ENCODE measurements at regions not wholly inside any gene's neighbourhood (a gene's known extent, or its start where the extent isn't known, plus 50 kb on each side); places are given as distances from the start of the nearest gene placed in this dataset.

DNA sequence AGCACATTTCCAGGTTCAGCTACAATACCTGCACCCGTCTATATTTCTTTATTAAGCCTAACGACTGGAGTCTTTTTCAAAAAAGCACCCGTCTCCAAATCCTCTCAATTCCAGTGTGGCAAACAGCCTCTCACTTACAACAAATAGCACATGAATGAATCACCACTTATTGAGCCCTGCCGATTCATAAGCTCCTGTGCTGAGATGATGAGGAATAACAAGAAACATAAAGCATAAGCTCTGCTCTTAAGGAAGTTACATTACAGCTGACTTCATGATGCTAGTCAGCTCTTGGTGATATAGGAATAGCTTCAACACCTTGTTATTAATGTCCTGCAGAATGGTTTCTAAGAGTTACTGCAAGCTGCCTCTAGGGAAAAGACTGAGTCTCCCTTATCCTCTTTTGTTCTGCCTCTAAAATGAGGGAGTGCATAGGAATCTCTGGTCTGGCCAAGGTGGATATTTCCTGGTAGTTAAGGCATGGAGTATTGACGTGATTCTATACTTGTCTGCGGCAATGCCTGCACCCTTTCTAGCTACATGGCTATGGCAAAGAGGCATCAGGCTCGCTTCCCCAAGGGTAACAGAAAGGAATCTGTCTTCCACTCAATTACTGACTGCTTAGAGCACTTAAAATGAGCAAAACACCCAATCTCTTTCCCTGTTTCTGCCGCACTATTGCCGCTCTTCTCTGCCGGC lies 195.7 kb downstream of the KLF12 start:
- no peak for DNase-seq

DNA sequence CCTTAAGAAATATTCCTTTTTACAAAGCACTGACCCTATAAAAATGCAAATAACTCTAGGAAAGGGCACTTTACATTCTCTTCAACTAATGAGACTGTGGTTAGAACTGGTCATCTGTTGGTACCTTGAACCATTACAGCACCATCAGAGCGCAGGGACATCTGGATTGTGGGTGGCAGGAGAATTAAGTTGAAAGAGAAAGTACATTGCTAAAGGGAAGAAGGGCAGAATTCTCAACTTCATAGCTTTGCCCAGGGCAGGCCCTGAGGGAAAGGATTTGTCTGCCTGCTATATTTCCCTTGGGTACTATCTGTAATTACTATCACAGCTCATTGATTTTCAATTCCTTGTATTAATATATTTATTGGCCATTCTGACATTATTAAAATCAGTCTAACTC lies 196.8 kb downstream of the KLF12 start:
- no peak for DNase-seq

DNA sequence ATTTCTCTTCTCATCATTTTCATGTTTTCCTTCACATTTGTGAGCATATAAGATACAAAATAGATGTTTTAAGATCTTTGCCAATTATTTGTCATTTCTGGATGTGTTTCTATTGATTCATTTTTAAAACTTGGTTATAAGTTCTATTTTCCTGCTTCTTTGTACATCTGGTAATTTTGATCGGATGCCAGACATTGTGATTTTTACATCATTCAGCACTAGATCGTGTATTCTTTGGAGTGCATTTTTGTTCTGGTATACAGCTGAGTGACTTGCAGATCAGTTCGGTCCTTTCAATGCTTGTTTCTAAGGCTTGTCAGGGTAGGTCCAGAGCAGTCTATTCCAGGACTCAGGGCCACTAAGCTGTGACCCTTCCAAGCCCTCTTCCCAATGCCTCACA lies 198.2 kb downstream of the KLF12 start:
- no peak for DNase-seq

DNA sequence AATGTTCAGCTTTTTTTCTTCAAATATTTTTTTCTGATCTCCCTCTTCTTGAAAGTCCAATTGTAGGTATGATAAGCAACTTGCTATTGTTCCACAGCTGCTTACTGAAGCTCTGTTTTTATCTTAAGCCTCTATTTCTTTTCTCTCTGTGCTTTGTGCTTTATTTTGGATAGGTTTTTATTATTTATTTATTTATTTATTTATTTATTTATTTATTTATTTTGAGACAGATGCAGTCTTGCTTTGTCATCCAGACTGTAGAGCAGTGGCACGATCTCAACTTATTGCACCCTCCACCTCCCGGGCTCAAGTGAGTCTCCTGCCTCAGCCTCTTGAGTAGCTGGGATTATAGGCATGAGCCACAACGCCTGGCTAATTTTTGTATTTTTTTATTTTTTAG lies 199.4 kb downstream of the KLF12 start:
- no peak for DNase-seq

DNA sequence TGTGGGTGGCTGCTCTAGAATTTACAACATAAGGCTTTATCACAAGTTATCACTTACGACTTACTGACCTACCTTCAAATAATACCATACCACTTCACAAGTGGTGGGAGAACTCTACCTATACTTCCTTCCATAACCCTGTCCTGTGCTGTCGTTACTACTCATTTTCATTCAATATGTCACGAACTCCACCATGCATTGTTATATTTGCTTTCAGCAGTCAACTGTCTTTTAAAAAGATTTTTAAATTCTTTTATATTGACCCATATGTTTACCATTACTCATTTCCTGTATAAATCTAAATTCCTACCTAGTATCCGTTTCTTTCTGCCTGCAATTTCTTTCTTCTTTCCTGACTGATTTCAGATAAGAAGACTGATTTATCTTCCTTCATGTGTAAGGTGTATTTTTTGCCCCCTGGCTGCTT lies 200.0 kb downstream of the KLF12 start:
- no peak for DNase-seq

DNA sequence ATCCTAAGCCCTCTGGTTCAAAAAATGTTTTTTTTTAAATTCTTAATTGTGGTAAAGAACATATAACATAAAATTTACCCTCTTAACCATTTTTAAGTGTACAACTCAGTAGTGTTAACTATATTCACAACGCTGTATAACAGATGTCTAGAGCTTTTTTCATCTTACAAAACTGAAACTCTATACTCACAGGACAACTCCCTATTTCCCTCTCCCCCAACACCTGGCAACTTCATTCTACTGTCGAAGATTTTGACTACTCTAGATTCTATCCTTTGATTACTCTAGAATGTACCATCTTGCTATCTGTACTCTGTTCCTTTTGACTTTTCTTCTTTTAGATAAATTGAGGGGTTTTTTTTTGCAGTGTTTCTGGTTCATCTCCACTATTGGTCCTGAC lies 200.4 kb downstream of the KLF12 start:
- no peak for DNase-seq

DNA sequence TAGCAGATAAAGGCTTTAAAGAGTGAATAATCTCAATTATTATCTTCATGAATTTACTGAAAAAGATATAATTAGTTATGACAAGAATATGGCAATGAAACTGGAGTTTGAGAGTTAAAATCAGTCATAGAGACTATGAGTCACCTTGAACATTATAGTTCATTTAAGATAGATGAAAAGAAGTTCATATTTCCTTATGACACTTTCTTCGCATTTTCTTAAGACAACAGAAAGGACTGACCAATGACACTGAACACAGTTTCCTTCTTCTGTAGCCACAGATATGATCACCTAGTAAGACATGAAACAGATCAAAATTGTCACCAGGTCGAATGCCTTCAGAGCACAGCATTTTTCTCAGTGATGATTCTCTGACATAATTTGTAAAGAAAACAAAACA lies 202.1 kb downstream of the KLF12 start:
- DNase-seq, result no peak

DNA sequence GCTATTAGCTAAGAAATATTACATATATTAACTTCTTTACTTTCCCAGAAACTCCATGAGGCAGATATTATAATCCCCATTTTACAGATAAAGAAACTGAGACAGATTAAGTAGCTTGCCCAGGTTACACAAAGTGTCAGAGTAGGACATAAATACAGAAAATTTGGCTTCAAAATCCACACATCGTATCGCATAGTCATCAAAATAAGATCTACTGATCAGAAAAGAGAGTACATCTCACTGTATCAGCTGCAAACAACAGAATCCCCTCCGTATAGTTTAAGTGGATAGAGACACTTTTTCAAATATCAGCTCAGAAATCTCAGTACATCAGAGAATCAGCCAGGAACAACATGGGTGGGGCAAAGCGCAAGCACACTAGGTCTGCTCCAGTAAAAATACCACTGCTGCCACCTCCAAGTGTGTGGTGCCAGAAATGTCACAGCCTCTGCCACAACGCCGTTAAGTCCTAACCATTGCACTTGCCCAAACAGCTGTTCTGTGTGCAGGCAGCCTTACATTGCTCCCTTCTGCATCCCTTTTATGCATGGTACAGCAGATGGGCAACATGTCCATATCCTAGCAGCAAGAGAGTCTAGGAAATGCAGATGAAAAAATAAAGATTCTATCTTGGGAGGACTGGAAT lies 204.8 kb downstream of the KLF12 start:
- DNase-seq, result no peak

DNA sequence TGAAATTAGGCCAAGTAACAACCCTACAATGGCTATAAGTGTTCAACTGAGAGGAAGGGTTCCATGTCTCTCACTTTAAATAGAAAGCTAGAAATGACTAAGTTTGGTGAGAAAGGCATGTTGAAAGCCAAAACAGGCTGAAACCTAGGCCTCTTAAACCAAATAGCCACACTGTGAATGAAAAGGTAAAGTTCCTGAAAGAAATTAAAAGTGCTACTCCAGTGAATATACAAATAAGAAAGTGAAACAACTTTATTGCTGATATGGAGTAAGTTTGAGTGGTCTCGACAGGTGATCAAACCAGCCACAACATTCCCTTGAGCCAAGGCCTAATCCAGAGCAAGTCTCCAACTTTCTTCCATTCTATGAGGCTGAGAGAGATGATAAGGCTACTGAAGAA lies 209.6 kb downstream of the KLF12 start:
- no peak for DNase-seq

DNA sequence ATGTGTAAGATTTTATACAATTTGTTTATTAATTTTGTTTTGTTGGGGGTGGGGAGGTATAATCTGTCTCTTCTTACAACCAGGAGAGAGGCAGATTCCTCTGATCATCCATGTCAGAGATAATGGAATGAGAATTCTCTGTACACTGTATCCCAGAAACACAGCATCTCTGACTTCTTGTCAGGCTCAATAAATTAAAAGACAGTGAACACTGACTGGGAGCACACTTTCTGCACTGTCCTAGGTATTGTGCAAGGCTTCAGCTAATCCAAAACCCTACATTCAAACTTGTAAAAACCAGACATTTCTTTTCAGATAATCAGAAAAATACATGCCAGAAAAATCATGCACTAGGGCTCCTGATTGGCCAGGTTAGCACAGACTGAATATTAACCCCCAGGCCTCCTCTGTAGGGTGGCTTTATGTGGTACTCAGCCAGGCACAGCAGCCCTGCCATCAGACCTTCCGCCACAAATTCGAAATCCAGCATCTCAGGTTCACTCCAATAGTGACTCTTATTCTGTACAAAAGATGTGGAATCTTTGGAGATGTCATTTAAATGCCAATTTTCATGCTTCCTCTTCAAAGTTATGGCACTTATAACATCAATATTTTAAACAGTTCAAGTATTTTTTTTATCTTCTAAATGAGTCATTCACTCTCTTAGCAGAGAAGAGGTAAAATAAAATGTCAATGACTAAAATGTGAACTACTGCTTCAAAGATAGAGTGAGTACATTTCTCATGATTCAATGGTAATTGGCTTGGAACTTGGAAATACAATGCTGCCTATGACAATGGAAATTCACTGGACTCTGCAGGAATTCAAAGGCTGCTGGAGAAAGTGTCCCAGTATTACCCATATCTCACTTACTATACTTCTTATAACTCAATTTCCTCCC lies 211.5 kb downstream of the KLF12 start:
- DNase-seq, result no peak

DNA sequence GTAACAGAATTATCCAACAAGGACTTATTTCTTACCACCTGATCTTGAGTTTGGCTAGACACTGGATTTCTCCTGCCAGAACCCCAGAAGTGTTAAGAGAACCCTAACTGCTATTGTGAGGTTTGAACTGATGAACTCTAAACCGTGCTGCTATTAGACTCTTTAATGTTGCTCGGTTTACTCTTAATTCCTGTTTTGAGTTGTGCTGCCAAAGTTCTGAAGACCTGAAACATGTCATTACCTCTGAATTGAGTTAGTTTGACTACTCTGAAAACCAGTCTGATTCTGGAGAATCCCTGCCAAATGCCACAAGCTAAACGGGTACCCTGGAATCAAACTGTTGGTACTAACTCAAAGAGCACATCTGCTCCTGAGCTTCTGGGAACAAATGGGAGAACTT lies 215.5 kb downstream of the KLF12 start:
- DNase-seq, result no peak

DNA sequence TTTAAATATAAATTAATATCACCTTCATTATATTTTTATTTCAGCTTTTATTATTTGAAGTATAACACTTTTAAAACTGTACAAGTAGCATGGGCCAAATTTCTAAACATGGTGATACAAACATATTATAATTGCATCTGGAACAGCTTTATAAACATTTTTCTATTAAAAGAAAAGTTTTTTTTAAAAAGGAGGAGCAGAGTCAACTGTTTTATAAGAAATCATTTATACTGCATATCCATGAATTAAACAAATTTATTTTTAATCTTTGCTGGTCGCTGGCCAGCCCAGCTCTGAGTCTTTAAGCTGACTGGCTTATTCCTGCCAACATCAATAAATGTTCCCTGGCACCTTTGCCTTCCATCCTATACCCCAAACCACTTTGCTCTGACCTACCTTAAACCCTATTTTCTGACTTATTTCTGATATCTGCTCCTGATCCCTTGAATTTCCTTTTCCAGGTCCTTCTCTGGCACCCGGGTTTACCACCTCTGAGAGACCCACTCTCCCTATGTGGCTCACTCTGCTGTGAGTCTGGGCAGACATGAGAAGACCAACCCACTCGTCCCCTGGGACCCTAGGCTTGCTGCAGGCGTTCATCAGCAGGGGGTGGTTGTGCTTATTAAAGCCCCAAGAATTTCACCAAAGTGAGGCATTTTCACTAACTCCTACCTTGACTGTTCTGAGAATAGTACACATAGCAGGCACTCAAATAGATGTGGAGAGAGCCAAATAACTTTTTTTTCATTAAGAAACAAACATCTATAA lies 220.3 kb downstream of the KLF12 start:
- no peak for DNase-seq

DNA sequence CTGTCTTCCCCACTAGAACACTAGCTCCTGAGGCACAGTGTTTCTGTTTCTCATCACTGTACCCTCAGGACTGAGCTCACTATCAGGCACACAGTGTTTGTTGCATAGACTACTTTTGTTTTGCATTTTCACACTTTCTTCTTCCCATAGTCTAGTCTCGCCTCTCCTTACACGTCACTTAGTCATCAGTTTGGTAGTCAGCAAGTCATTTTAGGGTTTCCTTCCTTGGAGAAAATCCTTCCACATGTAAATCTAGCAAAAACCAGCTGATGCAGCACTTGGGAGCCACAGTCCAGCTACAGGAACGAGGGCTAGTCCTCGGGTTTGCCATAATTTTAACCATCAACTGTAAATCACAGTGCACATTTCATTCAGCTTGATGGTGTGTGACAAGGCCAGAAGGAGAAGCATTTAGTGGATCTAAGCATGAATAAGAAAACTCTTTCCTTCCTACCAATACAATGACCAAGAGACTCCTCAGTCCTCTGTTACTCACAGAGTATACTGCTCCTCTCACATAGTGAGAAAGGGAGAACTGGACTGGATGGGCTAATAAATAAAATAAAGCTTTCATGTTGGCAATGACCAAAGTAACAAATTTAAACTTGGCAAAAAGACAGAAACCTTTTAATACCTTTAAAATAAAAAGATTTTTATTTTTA lies 221.0 kb downstream of the KLF12 start:
- DNase-seq, result no peak

DNA sequence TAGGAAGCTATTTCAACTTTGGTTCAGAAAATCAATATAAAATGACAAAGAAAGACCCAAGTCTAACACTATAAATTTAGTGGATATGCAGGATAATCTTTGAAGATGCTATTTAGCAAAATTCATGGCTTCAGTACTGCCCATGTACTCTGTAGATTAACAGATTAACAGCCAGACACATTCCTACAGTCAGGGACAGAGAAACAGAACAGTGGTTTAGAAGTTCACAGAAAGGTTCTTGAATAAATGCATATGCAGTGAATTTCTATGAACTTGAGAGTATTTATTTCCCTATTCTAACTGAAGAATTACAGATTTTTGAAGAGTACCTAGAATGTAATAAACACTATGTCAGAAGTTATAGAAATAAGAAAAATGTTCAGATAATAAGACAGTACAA lies 222.8 kb downstream of the KLF12 start:
- DNase-seq, result no peak

DNA sequence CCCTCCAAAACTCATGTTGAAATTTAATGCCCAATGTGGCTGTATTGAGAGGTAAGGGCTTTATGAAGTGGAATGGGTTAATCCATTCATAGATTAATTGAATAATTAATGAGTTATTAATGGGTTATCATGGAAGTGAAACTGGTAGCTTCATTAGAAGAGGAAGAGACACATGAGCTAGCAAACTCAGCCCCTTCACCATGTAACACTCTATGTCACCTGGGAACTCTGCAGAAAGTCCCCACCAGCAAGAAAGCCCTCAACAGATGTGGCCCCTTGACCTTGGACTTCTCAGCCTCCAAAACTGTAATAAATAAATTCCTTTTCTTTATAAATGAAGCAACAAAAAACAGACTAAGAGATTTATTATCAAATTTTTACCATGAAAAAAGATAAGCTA lies 223.5 kb downstream of the KLF12 start:
- no peak for DNase-seq

DNA sequence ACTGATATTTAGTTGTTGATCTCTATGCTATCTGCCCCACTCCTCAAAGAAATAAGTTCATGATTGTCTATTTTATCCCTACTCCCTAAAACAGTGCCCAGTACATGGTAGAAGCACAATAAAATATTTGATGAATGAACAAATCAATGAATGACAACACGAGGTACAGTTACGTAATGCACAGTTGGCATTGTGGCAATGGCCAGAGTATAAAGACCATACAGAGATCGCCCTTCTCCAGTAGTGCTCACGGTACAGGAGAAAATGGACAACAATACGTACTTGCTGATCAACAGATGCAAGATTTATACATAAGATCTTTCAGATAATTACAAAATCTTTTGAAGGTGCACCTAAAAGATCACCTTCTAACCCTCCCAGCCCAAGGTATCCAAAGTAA lies 225.4 kb downstream of the KLF12 start:
- DNase-seq, result no peak

DNA sequence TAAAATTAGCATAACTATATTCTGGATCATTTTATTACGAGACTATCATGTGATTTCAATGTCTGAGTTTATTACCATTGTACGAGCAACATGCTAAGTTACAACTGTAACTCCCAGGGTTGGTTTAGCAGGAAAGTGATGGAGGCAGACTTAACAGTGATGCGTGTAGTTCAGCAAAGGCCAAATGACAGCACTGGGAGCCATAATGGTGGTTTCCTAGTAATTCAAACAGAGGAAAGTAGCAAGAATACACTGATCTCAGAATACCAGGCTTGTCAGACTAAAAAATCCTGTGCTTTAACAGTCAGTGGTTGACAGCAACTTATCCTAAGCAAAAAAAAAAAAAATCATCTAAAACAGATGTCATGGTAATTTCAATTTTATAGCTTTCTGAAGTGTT lies 229.6 kb downstream of the KLF12 start:
- no peak for DNase-seq

DNA sequence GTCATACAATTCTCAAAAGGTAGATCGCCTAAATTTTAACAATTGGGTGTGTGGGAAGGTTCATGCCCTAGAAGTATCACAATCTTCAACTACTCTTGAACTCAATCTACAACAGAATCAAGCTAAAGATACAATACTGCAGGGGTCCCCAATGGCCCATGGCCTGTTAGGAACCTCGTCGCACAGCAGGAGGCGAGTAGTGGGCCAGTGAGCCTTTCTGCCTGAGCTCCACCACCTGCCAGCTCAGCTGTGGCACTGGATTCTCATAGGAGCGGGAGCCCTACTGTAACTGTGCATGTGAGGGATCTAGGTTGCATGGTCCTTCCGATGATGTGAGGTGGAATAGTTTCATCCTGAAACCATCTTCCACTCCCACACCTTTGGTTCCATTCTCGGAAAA lies 230.6 kb downstream of the KLF12 start:
- no peak for DNase-seq

DNA sequence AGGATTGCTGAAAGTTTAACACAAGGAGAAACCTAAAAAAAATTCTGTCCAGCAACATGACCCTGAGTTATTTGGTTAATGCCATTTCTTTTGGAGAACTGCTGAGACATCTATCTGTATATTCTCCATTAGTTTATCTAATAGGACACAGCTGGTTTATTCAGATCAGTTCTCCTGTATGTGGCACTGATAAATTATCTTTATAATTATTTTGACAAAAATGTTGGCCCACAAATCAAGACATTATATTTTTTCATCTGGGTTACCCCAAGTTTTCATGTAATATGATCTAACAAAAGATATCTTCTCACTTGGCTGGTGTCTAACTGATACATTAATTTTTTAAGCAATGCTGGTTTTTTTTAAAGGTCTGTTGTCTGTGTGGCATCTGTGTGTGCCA lies 231.4 kb downstream of the KLF12 start:
- DNase-seq, result no peak

DNA sequence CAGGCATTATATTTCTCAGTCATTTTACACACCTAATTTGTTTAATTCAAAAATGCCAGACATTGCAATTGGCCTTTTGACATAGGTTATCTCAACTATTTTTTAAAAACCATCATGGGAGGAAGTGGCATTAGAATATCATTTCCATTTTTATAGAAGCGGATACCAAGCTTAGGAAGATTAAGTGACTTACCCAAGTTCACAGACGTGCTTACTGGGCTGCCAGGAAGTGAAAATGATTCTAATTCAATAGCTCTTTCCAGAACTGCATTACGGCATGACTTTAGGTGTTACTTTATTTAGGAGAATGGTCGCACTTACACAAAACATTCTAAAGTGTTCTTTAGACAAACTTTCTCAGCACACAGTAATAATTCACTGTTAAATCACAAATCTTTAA lies 231.9 kb downstream of the KLF12 start:
- no peak for DNase-seq
